Right ventricle myocardium superior (tissue), 1 donor: ENCODE measurements at regions not wholly inside any gene's neighbourhood (a gene's known extent, or its start where the extent isn't known, plus 50 kb on each side); places are given as distances from the start of the nearest gene placed in this dataset.

Experiments
- ATAC-seq: fragments of 200-7000 bp; cut with Tn5 transposase; one replicate; pipeline ENCODE4 v1.9.1; 2020; ENCODE audit warnings: mild to moderate bottlenecking; ENCODE audit not compliant: poor library complexity
- DNase-seq: peaks from one replicate; pipeline ENCODE4 v3.0.0-alpha.2; 2020
- intact Hi-C: fragments of 100-400 bp; cut with DNase I; formaldehyde crosslinking; loops from one replicate; pipeline ENCODE4 v1.11.2; 2022
- donor health status: DM: no; HTN: yes; CAD: no; lungs with severe emphysema.

DNA sequence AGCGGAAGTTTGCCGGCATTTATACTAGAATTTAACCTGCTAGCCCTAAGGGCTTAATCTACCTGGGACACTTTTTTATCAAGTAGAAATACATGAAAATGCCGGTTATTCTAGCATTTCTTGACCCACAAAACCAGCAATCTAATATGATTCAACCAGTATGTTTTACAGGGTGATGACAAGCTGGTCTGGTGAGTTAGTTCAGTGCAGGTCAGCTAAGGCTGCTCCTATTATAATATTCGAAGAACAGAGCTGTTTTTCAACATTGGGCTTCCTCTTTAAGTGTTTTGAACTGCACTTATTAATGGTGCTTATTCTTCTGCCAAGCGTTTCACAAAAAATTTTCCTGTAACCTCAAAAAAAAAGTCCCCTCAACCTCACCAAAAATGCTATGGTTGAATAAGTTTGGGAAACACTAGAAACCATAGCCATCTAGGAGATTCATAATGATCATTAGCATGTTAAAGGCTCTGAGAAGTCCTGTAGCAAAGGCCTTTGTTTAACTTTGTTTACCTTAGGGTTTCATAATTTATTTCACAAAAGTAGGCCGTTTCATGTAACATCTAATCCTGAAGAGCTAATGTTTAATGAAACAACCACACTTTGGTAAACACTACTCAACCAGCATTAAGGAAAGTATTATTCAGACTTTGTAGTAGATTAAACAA lies 526.6 kb downstream of the KLF12 start:
- intact Hi-C loops = no loop called here
- no peak for ATAC-seq

DNA sequence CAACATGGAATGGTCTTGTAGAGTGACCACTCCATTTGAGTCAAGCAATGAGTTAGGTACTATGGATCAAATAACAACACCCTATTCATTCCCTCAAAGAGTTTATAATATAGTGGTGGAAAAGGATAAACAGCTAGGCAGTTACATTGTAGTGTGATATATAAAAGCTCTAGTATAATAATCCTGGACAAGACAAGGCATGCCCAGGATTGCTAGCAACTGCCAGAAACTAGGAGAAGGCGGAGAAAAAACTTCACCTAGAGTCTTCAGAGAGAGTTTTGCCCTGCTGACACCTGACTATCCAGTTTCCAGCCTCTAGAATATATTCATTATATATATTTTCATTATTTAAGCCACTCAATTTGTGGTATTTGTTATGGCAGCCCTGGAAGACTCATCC lies 530.6 kb downstream of the KLF12 start:
- no peak for DNase-seq
- ATAC-seq = no peak
- intact Hi-C loops = no loop called here

More for the DNA sequence above, 526.6 kb downstream of the KLF12 start:
- no peak for DNase-seq

DNA sequence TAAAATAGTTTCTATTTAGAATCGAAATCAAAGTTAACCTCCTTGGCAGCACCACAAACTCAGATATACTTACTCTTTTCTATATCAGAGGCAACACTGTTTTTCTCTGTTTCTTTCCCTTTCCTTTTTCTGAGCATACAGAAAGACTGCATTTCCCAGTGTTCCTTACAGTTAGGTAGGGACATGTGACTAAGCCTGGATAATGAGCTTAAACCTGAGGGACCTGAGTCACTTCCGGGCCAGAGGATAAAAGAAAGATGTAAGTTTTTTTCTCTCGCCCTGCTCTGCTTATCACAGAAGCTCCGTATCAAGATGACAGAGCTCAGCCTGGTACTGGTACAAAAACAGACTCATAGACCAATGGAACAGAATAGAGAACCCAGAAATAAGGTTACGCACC lies 531.9 kb downstream of the KLF12 start:
- intact Hi-C loops = no loop called here
- DNase-seq = no peak
- no peak for ATAC-seq

DNA sequence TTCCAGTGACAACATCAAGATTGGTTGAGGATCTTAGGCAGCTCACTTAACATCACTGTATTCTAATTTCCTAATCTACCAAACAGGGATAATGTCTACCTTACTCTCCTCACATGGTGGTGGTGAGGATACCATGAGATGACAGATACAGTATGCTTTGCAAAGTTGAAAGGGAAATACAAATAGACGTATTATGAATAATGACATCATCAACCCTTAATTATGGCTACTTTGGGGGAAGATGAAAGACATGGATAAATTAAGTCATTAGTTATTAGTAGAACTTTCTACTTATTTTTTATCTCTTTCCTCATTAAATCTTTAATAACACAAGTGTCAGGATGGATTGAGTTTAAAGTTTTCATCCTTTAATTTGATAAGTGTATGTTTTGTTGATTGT lies 532.5 kb downstream of the KLF12 start:
- intact Hi-C loops = no loop called here
- no peak for DNase-seq
- ATAC-seq = no peak

DNA sequence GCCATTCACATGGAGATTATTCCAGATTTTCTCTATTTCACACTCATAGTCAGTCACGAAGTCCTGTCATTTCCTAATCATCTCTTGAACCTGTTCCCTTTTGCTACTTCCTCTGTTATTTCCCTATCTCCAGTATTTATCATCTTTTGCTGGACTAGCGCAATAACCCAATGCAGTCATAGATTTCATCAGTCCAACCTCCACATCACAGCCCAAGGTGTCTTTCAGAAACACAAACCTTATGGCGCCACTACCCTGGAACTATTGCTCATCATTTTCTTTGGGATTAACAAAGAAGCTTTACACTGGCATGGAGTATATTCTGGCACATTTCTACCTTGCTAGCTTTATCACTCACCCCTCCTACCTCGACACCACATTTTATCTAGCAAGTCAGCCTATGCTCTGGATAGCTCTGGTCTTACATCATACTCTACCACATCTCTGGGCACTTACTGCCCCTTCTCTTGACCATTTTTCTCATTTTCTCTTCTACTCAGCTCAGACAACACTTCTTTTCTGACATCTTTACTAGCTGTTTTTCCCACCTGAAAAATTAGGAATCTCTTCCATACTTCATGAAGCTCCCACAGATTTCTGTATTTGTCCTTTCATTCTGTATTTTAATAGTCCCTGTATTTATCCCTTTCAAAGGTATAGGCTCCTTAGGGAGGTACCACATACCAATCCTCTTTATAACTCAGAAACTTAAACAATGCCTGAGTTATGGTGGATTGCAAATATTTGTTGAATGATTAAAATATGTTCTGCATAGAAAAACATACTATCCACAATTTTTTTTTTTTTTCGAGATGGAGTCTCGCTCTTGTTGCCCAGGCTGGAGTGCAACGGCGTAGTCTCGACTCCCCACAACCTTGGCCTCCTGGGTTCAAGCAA lies 534.7 kb downstream of the KLF12 start:
- DNase-seq (no peak), ATAC-seq (no peak)
- intact Hi-C loops = no loop called here

- ATAC-seq (no peak), DNase-seq (no peak)
- intact Hi-C loops = no loop called here
Observed at GRCh38 chr13:73598020-73598712, 536.0 kb downstream of the KLF12 start.

DNA sequence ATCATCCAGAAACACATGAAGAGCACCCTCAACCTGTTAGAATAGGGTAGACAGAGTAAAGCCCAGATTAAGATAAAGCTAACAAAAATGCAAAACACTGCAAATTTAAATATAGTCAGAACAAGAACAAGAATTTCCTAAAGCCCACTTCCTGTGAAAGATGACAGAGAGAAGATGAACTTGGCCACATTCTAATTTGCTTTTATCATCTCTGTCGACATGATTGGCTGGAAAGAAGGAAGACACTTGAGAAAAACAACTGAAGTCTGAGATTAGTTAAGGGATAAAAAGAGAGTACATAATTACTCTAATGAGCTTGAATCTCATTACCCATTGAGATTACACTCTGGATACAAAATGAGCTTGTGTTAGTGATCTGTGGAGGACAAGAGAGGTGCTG lies 537.6 kb downstream of the KLF5 start:
- DNase-seq (no peak), ATAC-seq (no peak)
- intact Hi-C loops = no loop called here

DNA sequence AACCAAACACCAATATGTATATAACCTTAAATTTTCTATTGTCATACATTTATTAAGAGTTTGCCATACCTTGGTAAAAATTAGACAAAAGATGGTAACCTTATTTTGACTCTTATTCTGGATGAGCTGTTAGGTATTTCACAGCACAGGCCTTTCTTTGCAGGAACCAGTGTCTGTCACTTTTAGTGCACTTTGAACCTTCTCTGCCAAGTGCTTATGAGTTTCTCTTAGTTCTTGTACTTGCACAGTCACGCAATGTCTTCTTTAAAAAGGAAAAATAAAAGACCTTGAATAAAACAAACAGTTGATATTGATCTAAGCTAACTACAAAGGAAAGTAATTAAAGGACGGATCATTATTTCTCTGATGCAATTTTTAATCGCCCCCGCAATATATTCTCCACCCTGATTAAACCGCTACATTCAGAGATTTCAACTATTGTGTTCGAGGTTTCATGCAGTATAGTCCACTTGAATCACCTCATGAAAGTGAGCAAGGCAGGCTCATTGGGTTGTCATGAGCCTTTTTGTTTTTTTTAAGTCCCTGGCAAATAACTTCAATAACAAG lies 534.5 kb downstream of the KLF5 start:
- DNase-seq (no peak), ATAC-seq (no peak)
- intact Hi-C loops = no loop called here

DNA sequence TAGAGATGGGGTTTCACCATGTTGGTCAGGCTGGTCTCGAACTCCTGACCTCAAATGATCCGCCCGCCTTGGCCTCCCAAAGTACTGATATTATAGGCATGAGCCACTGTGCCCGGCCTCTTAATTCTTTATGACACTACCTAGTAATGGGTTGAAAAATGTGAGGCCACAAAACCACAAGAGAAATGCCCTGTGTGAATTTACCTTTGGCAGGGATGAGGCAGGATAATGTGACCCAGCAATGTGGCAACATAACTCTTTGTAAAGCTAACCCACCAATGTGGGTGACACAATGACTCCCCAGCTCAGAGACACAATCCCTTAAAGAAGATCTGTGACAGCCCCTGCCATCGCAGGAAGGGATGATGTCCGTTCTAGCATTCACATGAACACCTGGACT lies 533.1 kb downstream of the KLF5 start:
- no peak for ATAC-seq
- intact Hi-C loops = no loop called here
- no peak for DNase-seq

- ATAC-seq = no peak
- intact Hi-C loops = no loop called here
Observed at GRCh38 chr13:73590795-73591194, 532.0 kb downstream of the KLF5 start.

GRCh38 chr13:73585236-73585635 lies 526.4 kb downstream of the KLF5 start:
- intact Hi-C loops = no loop called here
- DNase-seq = no peak
- no peak for ATAC-seq

More at GRCh38 chr13:73590795-73591194, 532.0 kb downstream of the KLF5 start:
- DNase-seq = no peak

- DNase-seq (no peak), ATAC-seq (no peak)
- intact Hi-C loops = no loop called here
Observed at GRCh38 chr13:73583331-73583730, 524.5 kb downstream of the KLF5 start.

DNA sequence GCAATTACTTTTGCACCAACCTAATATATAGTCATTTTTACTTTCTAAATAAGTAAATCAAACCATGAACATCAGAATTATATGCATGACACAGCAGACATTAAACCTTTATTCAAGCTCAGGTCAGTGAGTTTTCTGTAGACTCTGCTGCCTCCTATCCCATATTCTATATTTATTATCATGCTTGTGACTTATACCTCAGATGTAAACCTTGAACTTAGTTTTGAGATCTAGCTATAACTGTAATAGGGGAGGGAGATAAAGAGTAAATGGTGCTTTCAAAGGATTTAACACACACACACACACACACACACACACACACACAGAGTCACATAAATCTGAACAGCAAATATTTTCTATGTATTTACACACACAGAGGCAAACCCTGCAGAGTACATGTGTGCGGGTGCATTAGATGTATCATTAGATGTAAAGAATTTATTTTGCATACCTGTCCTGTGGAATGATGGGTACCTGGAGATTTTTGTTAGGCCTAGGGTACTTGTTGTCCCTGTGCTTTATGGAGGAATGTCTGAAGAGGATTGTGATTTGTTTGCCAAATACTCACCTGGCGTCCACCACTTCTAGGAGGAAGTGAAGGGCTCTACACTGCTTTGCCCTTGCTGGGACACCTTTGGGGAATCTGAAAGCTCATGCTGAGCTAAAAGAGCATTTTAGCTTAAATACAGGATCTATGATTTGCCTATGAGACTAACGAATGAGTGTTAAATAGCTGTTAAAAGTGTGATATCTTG lies 521.9 kb downstream of the KLF5 start:
- intact Hi-C loops = no loop called here
- ATAC-seq (no peak), DNase-seq (no peak)

DNA sequence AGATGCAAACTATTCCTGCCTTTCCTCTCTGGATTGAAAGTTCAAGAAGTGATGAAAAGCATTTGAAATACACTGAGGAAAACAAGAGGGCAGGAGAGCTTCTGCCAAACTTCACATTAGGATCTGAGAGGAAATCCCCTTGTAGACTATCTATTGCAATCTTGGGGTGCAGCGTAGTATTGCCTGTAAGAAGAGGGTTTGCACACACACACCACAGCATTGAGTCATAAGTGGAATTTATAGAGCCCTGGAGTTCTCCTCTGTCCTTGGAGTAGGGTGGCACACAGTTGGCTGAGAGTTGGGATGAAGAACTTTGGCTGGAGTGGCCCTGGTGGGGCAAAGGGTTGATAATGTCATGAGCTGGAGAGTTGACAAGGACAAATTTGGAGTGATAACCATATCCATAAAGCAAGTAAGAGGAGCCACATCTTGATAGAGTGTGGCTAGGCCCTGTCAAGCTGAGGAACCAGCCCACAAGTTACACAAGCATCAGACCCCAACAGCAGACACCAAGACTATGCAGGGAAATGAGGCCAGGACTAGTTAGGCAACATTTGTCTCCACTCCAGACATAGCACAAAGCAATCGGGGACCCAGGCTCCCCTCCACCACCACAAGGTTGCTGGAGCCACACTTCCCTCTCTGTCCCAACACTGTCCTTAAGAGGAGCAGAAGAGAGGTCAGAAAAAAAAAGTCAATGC lies 520.9 kb downstream of the KLF5 start:
- intact Hi-C loops = no loop called here
- DNase-seq (no peak), ATAC-seq (no peak)

- ATAC-seq = no peak
- intact Hi-C loops = no loop called here
- no peak for DNase-seq
Observed at GRCh38 chr13:73578251-73578875, 519.6 kb downstream of the KLF5 start.

- ATAC-seq (no peak), DNase-seq (no peak)
- intact Hi-C loops = no loop called here
Observed at GRCh38 chr13:73576291-73576690, 517.5 kb downstream of the KLF5 start.

DNA sequence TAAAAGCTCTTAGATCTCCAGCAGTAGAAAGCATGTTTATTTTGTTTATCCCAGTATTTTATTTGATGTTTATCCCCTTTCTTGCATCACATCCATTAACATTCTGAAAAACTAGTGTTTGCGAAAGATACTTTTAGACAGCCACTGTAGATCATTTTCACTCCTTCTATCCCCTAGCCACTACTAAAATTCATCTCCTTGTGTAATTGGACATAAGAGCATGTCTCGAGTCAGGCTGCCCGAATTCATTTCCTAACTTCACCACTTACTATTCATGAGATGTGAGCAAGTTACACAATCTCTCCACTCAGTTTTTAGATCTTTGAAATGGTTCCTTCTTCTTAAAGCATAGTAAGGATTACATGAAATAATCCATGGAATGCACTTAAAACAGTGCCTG lies 514.0 kb downstream of the KLF5 start:
- DNase-seq (no peak), ATAC-seq (no peak)
- intact Hi-C loops = no loop called here

GRCh38 chr13:73571376-73571775 lies 512.6 kb downstream of the KLF5 start:
- DNase-seq = no peak
- intact Hi-C loops = no loop called here
- no peak for ATAC-seq
